ENCODE measurements at regions not wholly inside any gene's neighbourhood (a gene's known extent, or its start where the extent isn't known, plus 50 kb on each side); places are given as distances from the start of the nearest gene placed in this dataset.
A peak's percentile ranks its signal among the peaks of the same experiment; 100 is the strongest.

DNA sequence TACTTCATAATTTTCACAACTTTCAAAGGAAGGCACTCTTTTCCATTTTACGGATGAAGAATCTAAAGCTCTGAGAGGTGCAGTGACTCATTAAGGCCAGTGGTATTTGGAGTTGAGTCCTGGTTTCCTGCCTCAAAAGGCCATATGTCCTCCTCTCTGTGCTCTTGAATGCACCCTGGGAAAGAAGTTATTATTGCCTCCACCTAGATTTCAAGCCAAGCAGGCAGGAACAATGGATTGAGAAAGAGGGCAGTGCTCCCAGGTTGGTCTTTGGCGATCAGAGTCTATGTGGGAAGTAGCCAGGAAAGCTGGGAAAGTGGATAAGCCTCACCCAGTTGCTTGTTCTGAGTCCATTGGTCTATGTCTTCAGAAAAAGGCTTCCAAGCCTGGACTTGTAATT is 165.0 kb downstream of the MAFB start:
- ATAC-seq (ENCODE audit: low FRiP score), result no peak

GRCh38 chr20:40522405-40522804 is 166.6 kb downstream of the MAFB start:
- H3K36me3 ChIP-seq (ENCODE audit: control insufficient read depth in 1 of 2, insufficient read depth in 2 of 2, low read length in 1 of 2), result no peaks in the 10 kb centered on the region
- peaks cover 4% of the 10 kb centered on the region for H3K9me3 ChIP-seq (ENCODE audit: control insufficient read depth, low read length)
- H3K27me3 ChIP-seq (ENCODE audit: control insufficient read depth in 1 of 2, insufficient read depth in 2 of 2, low read length in 1 of 2), result no peaks in the 10 kb centered on the region
- H3K4me1 ChIP-seq (ENCODE audit: control insufficient read depth in 1 of 2, insufficient read depth in 2 of 2, low read length in 2 of 2), result no peaks in the 10 kb centered on the region
- DNase-seq (no peak), ATAC-seq (ENCODE audit: low FRiP score) (no peak)
- intact Hi-C loops (cut with DNase I), result no loop called here
- no peak overlapping the region for H3K27ac ChIP-seq (ENCODE audit: low read depth in 1 of 2, low read length in 2 of 2)
- no peak overlapping the region for H3K4me3 ChIP-seq (ENCODE audit: low read length in 2 of 2)
- WGBS, 2 donors, result 94 to 95% methylated on average over 1 of the region's 1 CpG

More for the DNA sequence above, 165.0 kb downstream of the MAFB start:
- 90 to 93% methylated on average over 2 of the region's 2 CpGs for WGBS, 2 donors
- peaks cover 4% of the 10 kb centered on the region for H3K9me3 ChIP-seq (ENCODE audit: control insufficient read depth, low read length)
- no peak overlapping the region for H3K27ac ChIP-seq (ENCODE audit: low read depth in 1 of 2, low read length in 2 of 2)
- no peak overlapping the region for H3K4me3 ChIP-seq (ENCODE audit: low read length in 2 of 2)
- H3K4me1 ChIP-seq (ENCODE audit: control insufficient read depth in 1 of 2, insufficient read depth in 2 of 2, low read length in 2 of 2), result no peaks in the 10 kb centered on the region
- no peak for DNase-seq
- no peaks in the 10 kb centered on the region for H3K36me3 ChIP-seq (ENCODE audit: control insufficient read depth in 1 of 2, insufficient read depth in 2 of 2, low read length in 1 of 2)
- intact Hi-C loops (cut with DNase I), result no loop called here
- H3K27me3 ChIP-seq (ENCODE audit: control insufficient read depth in 1 of 2, insufficient read depth in 2 of 2, low read length in 1 of 2), result no peaks in the 10 kb centered on the region

- Histone ChIP-seq H3K4me1 (ENCODE audit: control insufficient read depth in 1 of 2, insufficient read depth in 2 of 2, low read length in 2 of 2) (no peaks in the 10 kb centered on the region), H3K9me3 (ENCODE audit: control insufficient read depth, low read length) (peaks cover 4% of the 10 kb centered on the region), H3K27me3 (ENCODE audit: control insufficient read depth in 1 of 2, insufficient read depth in 2 of 2, low read length in 1 of 2) (no peaks in the 10 kb centered on the region), H3K36me3 (ENCODE audit: control insufficient read depth in 1 of 2, insufficient read depth in 2 of 2, low read length in 1 of 2) (no peaks in the 10 kb centered on the region), H3K4me3 (ENCODE audit: low read length in 2 of 2) (no peak overlapping the region), H3K27ac (ENCODE audit: low read depth in 1 of 2, low read length in 2 of 2) (no peak overlapping the region)
- DNase-seq (no peak), ATAC-seq (ENCODE audit: low FRiP score) (no peak)
- 99 to 100% methylated on average over 1 of the region's 1 CpG for WGBS, 2 donors
- intact Hi-C loops (cut with DNase I), result no loop called here
These were observed 167.1 kb downstream of the MAFB start for GRCh38 chr20:40521962-40522361.

DNA sequence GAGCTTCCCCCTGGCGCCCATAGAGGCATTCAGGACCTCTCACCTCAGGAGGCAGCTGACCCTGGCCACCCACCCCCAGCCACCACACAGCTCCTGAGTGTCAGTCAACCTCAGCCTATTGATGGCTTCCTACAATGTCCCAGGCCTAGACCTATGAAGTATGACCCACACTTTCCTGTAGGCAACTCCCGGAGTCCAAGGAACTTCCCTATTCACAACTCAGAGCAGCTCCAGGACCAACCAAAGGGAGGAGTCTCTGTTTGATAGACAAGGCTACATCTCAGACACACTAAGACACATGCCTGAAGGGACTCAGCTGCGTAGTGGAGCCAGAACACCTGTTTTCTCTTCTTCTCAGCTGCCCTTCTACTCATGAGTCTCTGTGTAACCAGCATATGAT is 169.1 kb downstream of the MAFB start:
- ATAC-seq (ENCODE audit: low FRiP score), result no peak
- no peaks in the 10 kb centered on the region for H3K27me3 ChIP-seq (ENCODE audit: control insufficient read depth in 1 of 2, insufficient read depth in 2 of 2, low read length in 1 of 2)
- H3K9me3 ChIP-seq (ENCODE audit: control insufficient read depth, low read length), result peaks cover 4% of the 10 kb centered on the region
- H3K27ac ChIP-seq (ENCODE audit: low read depth in 1 of 2, low read length in 2 of 2), result no peak overlapping the region
- no peak overlapping the region for H3K4me3 ChIP-seq (ENCODE audit: low read length in 2 of 2)
- no peak for DNase-seq
- H3K36me3 ChIP-seq (ENCODE audit: control insufficient read depth in 1 of 2, insufficient read depth in 2 of 2, low read length in 1 of 2), result no peaks in the 10 kb centered on the region
- WGBS, 2 donors, result 90 to 91% methylated on average over 3 of the region's 3 CpGs
- intact Hi-C loops (cut with DNase I), result no loop called here
- no peaks in the 10 kb centered on the region for H3K4me1 ChIP-seq (ENCODE audit: control insufficient read depth in 1 of 2, insufficient read depth in 2 of 2, low read length in 2 of 2)

- no peak for ATAC-seq (ENCODE audit: low FRiP score)
- Histone ChIP-seq H3K4me1 (ENCODE audit: control insufficient read depth in 1 of 2, insufficient read depth in 2 of 2, low read length in 2 of 2) (no peaks in the 10 kb centered on the region), H3K27ac (ENCODE audit: low read depth in 1 of 2, low read length in 2 of 2) (no peak overlapping the region), H3K9me3 (ENCODE audit: control insufficient read depth, low read length) (no peaks in the 10 kb centered on the region), H3K27me3 (ENCODE audit: control insufficient read depth in 1 of 2, insufficient read depth in 2 of 2, low read length in 1 of 2) (no peaks in the 10 kb centered on the region), H3K36me3 (ENCODE audit: control insufficient read depth in 1 of 2, insufficient read depth in 2 of 2, low read length in 1 of 2) (no peaks in the 10 kb centered on the region), H3K4me3 (ENCODE audit: low read length in 2 of 2) (no peak overlapping the region)
- no peak for DNase-seq
- WGBS, 2 donors, result 86 to 92% methylated on average over 4 of the region's 4 CpGs
- intact Hi-C loops (cut with DNase I), result loop anchor here in 1 of 2 donors (5.0 kb wide), 1 partner anchor 49 kb away; no protein-coding TSS in a partner anchor
These were observed 176.0 kb downstream of the MAFB start for GRCh38 chr20:40512994-40513393.

- 89% methylated on average over 4 of the region's 4 CpGs for WGBS, 2 donors
- ATAC-seq (ENCODE audit: low FRiP score) (no peak), DNase-seq (no peak)
- Histone ChIP-seq H3K36me3 (ENCODE audit: control insufficient read depth in 1 of 2, insufficient read depth in 2 of 2, low read length in 1 of 2) (no peaks in the 10 kb centered on the region), H3K9me3 (ENCODE audit: control insufficient read depth, low read length) (no peaks in the 10 kb centered on the region), H3K27ac (ENCODE audit: low read depth in 1 of 2, low read length in 2 of 2) (no peak overlapping the region), H3K27me3 (ENCODE audit: control insufficient read depth in 1 of 2, insufficient read depth in 2 of 2, low read length in 1 of 2) (no peaks in the 10 kb centered on the region), H3K4me3 (ENCODE audit: low read length in 2 of 2) (no peak overlapping the region), H3K4me1 (ENCODE audit: control insufficient read depth in 1 of 2, insufficient read depth in 2 of 2, low read length in 2 of 2) (no peaks in the 10 kb centered on the region)
- intact Hi-C loops (cut with DNase I), result loop anchor here in 1 of 2 donors (5.0 kb wide), 1 partner anchor 50 kb away; no protein-coding TSS in a partner anchor
These were observed 176.4 kb downstream of the MAFB start for GRCh38 chr20:40512591-40512990.

DNA sequence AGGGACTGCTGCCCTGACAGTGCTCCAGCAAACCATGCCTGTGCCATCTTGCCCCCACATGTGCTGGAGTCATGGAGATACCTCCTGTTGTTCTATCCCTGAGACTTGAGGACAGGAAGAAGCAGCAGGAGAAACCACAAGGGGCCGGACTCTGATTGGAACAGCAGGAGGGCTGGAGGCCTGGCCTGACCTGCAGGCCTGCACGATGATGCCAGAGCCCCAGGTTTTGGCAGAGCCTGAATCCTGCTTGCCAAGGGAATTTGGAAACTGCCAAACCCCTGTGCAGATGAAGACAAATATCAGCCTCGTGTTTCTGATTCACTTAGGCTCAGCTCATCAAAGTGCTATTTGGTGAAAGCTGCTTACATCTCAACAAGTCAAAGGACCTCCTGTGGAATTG is 177.6 kb downstream of the MAFB start:
- Histone ChIP-seq H3K4me3 (ENCODE audit: low read length in 2 of 2) (no peak overlapping the region), H3K27me3 (ENCODE audit: control insufficient read depth in 1 of 2, insufficient read depth in 2 of 2, low read length in 1 of 2) (no peaks in the 10 kb centered on the region), H3K4me1 (ENCODE audit: control insufficient read depth in 1 of 2, insufficient read depth in 2 of 2, low read length in 2 of 2) (no peaks in the 10 kb centered on the region), H3K9me3 (ENCODE audit: control insufficient read depth, low read length) (no peaks in the 10 kb centered on the region), H3K27ac (ENCODE audit: low read depth in 1 of 2, low read length in 2 of 2) (peak overlapping the region in 1 of 2 donors; percentile 28), H3K36me3 (ENCODE audit: control insufficient read depth in 1 of 2, insufficient read depth in 2 of 2, low read length in 1 of 2) (no peaks in the 10 kb centered on the region)
- WGBS, 2 donors, result 5 to 6% methylated on average over 3 of the region's 3 CpGs
- ATAC-seq (ENCODE audit: low FRiP score), result no peak
- intact Hi-C loops (cut with DNase I), result loop anchor here in 1 of 2 donors (5.0 kb wide), 1 partner anchor 51 kb away; no protein-coding TSS in a partner anchor
- peak in 1 of 2 donors; percentile 57 for DNase-seq

DNA sequence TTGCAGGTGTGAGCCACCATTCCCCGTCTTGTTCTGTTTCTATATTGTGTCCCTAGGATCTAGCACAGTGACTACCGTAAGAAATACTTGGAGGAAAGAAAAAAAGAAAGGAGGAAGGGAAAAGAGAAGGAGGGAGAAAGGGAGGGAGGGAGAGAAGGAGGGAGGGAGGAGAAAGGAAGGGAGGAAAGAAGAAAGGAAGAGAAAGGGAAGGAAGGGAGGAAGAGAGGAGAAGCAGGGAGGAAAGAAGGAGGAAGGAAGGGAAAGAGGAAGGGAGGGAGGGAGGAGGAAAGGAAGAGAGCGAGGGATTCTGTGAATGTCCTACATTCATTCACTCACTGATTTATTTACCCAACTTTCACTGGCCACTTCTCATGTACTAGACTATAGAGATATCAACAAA is 178.4 kb downstream of the MAFB start:
- Histone ChIP-seq H3K36me3 (ENCODE audit: control insufficient read depth in 1 of 2, insufficient read depth in 2 of 2, low read length in 1 of 2) (no peaks in the 10 kb centered on the region), H3K4me1 (ENCODE audit: control insufficient read depth in 1 of 2, insufficient read depth in 2 of 2, low read length in 2 of 2) (no peaks in the 10 kb centered on the region), H3K4me3 (ENCODE audit: low read length in 2 of 2) (no peak overlapping the region), H3K27ac (ENCODE audit: low read depth in 1 of 2, low read length in 2 of 2) (no peak overlapping the region), H3K9me3 (ENCODE audit: control insufficient read depth, low read length) (no peaks in the 10 kb centered on the region), H3K27me3 (ENCODE audit: control insufficient read depth in 1 of 2, insufficient read depth in 2 of 2, low read length in 1 of 2) (no peaks in the 10 kb centered on the region)
- intact Hi-C loops (cut with DNase I), result loop anchor here in 1 of 2 donors (5.0 kb wide), 1 partner anchor 52 kb away; no protein-coding TSS in a partner anchor
- 95 to 97% methylated on average over 3 of the region's 3 CpGs for WGBS, 2 donors
- DNase-seq (no peak), ATAC-seq (ENCODE audit: low FRiP score) (no peak)

GRCh38 chr20:40508821-40509220 is 180.2 kb downstream of the MAFB start:
- H3K27ac ChIP-seq (ENCODE audit: low read depth in 1 of 2, low read length in 2 of 2), result no peak overlapping the region
- no peaks in the 10 kb centered on the region for H3K27me3 ChIP-seq (ENCODE audit: control insufficient read depth in 1 of 2, insufficient read depth in 2 of 2, low read length in 1 of 2)
- intact Hi-C loops (cut with DNase I), result loop anchor here in 1 of 2 donors (5.0 to 10.0 kb wide), 2 partner anchors 217 to 244 kb away; no protein-coding TSS in a partner anchor
- no peak overlapping the region for H3K4me3 ChIP-seq (ENCODE audit: low read length in 2 of 2)
- DNase-seq (no peak), ATAC-seq (ENCODE audit: low FRiP score) (no peak)
- H3K9me3 ChIP-seq (ENCODE audit: control insufficient read depth, low read length), result no peaks in the 10 kb centered on the region
- no peaks in the 10 kb centered on the region for H3K36me3 ChIP-seq (ENCODE audit: control insufficient read depth in 1 of 2, insufficient read depth in 2 of 2, low read length in 1 of 2)
- no peaks in the 10 kb centered on the region for H3K4me1 ChIP-seq (ENCODE audit: control insufficient read depth in 1 of 2, insufficient read depth in 2 of 2, low read length in 2 of 2)
